ENCODE measurements at regions not wholly inside any gene's neighbourhood (a gene's known extent, or its start where the extent isn't known, plus 50 kb on each side); places are given as distances from the start of the nearest gene placed in this dataset.

- peaks cover 7 to 16% of the 10 kb centered on the region in 2 donors for H3K9me3 Mint-ChIP-seq
- H3K36me3 Mint-ChIP-seq (ENCODE audit: insufficient read depth in 2 of 2): no peaks in the 10 kb centered on the region
- DNase-seq (no peak), ATAC-seq (replicated peaks in 1 of 2) (no peak)
- H3K4me1 Mint-ChIP-seq (ENCODE audit: low read depth): no peaks in the 10 kb centered on the region
- H3K4me3 Mint-ChIP-seq: no peak overlapping the region
- H3K27me3 Mint-ChIP-seq (ENCODE audit: low read depth): no peaks in the 10 kb centered on the region
- no peak overlapping the region for H3K27ac Mint-ChIP-seq
These were observed 801.9 kb downstream of the PLOD2 start for GRCh38 chr3:145359040-145359439.

DNA sequence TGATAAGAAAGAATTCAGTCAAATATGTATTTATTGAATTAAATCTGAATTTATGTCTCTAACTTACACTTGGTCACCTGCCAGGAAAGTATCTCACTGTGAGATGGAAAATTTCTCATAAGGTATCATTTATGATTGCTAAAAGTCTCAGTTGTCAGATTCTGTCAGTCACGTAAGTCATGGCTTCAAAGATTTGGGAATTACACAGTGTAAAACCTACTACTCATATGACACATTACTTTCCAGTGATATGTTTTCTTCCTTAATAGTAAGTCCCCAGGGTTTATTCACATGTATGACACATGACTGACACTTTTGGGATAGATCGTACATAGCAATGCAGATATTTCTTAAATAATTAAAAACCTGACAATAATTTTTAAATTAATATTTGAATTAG, 792.2 kb downstream of the PLOD2 start:
- no peak overlapping the region for H3K4me3 Mint-ChIP-seq
- DNase-seq: no peak
- ATAC-seq (replicated peaks in 1 of 2): no peak
- H3K9me3 Mint-ChIP-seq: peaks cover 11 to 15% of the 10 kb centered on the region in 2 donors
- no peak overlapping the region for H3K27ac Mint-ChIP-seq
- H3K36me3 Mint-ChIP-seq (ENCODE audit: insufficient read depth in 2 of 2): no peaks in the 10 kb centered on the region
- H3K4me1 Mint-ChIP-seq (ENCODE audit: low read depth): no peaks in the 10 kb centered on the region
- no peaks in the 10 kb centered on the region for H3K27me3 Mint-ChIP-seq (ENCODE audit: low read depth)

GRCh38 chr3:145370870-145371269, 790.1 kb downstream of the PLOD2 start:
- no peaks in the 10 kb centered on the region for H3K4me1 Mint-ChIP-seq (ENCODE audit: low read depth)
- H3K4me3 Mint-ChIP-seq: no peak overlapping the region
- no peak for DNase-seq
- H3K36me3 Mint-ChIP-seq (ENCODE audit: insufficient read depth in 2 of 2): no peaks in the 10 kb centered on the region
- H3K27me3 Mint-ChIP-seq (ENCODE audit: low read depth): no peaks in the 10 kb centered on the region
- ATAC-seq (replicated peaks in 1 of 2): no peak
- H3K27ac Mint-ChIP-seq: no peak overlapping the region
- H3K9me3 Mint-ChIP-seq: peaks cover 9 to 10% of the 10 kb centered on the region in 2 donors

DNA sequence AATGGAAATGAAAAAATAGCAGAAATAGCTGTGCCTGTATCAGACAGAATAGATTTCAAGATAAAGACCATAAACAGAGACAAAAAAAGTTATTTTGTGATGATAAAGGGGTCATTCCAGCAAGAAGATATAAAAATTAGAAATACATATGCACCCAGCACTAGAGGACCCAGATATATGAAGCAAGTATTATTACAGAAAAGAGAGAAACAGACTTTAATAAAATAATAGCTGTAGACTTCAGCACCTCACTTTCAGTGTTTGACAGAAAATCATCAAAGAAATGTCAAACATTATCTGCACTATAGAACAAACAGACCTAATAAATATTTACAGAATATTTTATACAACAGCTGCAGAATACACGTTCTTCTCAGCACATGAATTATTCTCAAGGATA, 783.7 kb downstream of the PLOD2 start:
- H3K4me1 Mint-ChIP-seq (ENCODE audit: low read depth): no peaks in the 10 kb centered on the region
- no peaks in the 10 kb centered on the region for H3K36me3 Mint-ChIP-seq (ENCODE audit: insufficient read depth in 2 of 2)
- no peaks in the 10 kb centered on the region for H3K27me3 Mint-ChIP-seq (ENCODE audit: low read depth)
- no peak overlapping the region for H3K27ac Mint-ChIP-seq
- DNase-seq (no peak), ATAC-seq (replicated peaks in 1 of 2) (no peak)
- peaks cover 5 to 8% of the 10 kb centered on the region in 2 donors for H3K9me3 Mint-ChIP-seq
- no peak overlapping the region for H3K4me3 Mint-ChIP-seq

GRCh38 chr3:145383416-145383815, 777.6 kb downstream of the PLOD2 start:
- H3K9me3 Mint-ChIP-seq: peaks cover 2 to 4% of the 10 kb centered on the region in 2 donors
- H3K36me3 Mint-ChIP-seq (ENCODE audit: insufficient read depth in 2 of 2): no peaks in the 10 kb centered on the region
- no peaks in the 10 kb centered on the region for H3K27me3 Mint-ChIP-seq (ENCODE audit: low read depth)
- no peak overlapping the region for H3K27ac Mint-ChIP-seq
- H3K4me3 Mint-ChIP-seq: no peak overlapping the region
- no peak for DNase-seq
- no peak for ATAC-seq (replicated peaks in 1 of 2)
- no peaks in the 10 kb centered on the region for H3K4me1 Mint-ChIP-seq (ENCODE audit: low read depth)

DNA sequence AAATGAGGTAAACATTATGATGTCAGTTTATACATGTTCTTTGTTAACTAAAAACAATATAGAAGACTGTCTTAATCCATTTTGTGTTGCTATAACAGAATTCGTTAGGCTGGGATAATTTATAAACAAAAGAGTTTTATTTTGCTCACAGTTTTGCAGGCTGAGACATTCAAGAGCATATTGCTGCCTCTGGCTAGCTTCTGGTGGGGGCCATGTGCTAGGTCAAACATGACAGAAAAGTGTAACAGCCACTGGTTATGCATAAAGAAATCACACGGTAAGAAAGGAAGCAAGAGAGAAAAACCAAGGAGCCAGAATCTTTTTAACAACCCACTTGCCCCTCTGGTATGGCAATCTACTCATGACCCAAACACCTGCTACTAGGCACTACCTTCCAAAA, 776.7 kb downstream of the PLOD2 start:
- ATAC-seq (replicated peaks in 1 of 2): no peak

GRCh38 chr3:145387211-145387610, 773.8 kb downstream of the PLOD2 start:
- Mint-ChIP-seq H3K9me3 (peaks cover 6 to 7% of the 10 kb centered on the region in 2 donors), H3K27me3 (ENCODE audit: low read depth) (no peaks in the 10 kb centered on the region), H3K36me3 (ENCODE audit: insufficient read depth in 2 of 2) (peaks cover 1 to 3% of the 10 kb centered on the region in 2 donors), H3K4me3 (no peak overlapping the region), H3K27ac (no peak overlapping the region), H3K4me1 (ENCODE audit: low read depth) (no peaks in the 10 kb centered on the region)
- ATAC-seq (replicated peaks in 1 of 2) (no peak), DNase-seq (no peak)

More for the DNA sequence above, 776.7 kb downstream of the PLOD2 start:
- no peak overlapping the region for H3K4me3 Mint-ChIP-seq
- H3K27me3 Mint-ChIP-seq (ENCODE audit: low read depth): no peaks in the 10 kb centered on the region
- peaks cover 1 to 3% of the 10 kb centered on the region in 2 donors for H3K36me3 Mint-ChIP-seq (ENCODE audit: insufficient read depth in 2 of 2)
- no peaks in the 10 kb centered on the region for H3K4me1 Mint-ChIP-seq (ENCODE audit: low read depth)
- no peak for DNase-seq
- no peak overlapping the region for H3K27ac Mint-ChIP-seq
- H3K9me3 Mint-ChIP-seq: peaks cover 6% of the 10 kb centered on the region in 2 donors

DNA sequence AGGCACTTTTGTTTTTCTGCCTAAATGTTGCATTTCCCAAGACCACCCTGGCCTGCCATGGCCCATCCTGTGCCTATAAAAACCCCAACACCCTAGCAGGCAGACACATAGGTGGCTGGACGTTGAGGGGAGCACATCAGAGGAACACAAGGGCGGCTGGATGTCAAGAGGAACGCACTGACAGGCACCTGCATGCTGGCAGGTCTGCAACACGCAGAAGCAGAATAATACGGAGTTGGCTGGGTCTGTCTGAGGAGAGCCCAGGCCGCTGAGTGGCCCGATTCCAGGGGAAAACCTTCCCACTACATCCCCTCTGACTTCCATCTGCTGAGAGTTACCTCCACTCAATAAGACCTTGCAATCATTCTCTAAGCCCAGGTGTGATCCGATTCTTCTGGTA, 765.6 kb downstream of the PLOD2 start:
- H3K27ac Mint-ChIP-seq: no peak overlapping the region
- no peak for ATAC-seq (replicated peaks in 1 of 2)

GRCh38 chr3:145411605-145412004, 749.4 kb downstream of the PLOD2 start:
- ATAC-seq (replicated peaks in 1 of 2) (no peak), DNase-seq (no peak)
- H3K9me3 Mint-ChIP-seq: peaks cover 7 to 12% of the 10 kb centered on the region in 2 donors
- H3K27ac Mint-ChIP-seq: no peak overlapping the region
- no peaks in the 10 kb centered on the region for H3K36me3 Mint-ChIP-seq (ENCODE audit: insufficient read depth in 2 of 2)
- no peaks in the 10 kb centered on the region for H3K4me1 Mint-ChIP-seq (ENCODE audit: low read depth)
- no peaks in the 10 kb centered on the region for H3K27me3 Mint-ChIP-seq (ENCODE audit: low read depth)
- H3K4me3 Mint-ChIP-seq: no peak overlapping the region

More for the DNA sequence above, 765.6 kb downstream of the PLOD2 start:
- H3K4me3 Mint-ChIP-seq: no peak overlapping the region
- H3K36me3 Mint-ChIP-seq (ENCODE audit: insufficient read depth in 2 of 2): no peaks in the 10 kb centered on the region
- no peaks in the 10 kb centered on the region for H3K4me1 Mint-ChIP-seq (ENCODE audit: low read depth)
- no peaks in the 10 kb centered on the region for H3K27me3 Mint-ChIP-seq (ENCODE audit: low read depth)
- DNase-seq: no peak
- H3K9me3 Mint-ChIP-seq: peaks cover 6 to 8% of the 10 kb centered on the region in 2 donors

DNA sequence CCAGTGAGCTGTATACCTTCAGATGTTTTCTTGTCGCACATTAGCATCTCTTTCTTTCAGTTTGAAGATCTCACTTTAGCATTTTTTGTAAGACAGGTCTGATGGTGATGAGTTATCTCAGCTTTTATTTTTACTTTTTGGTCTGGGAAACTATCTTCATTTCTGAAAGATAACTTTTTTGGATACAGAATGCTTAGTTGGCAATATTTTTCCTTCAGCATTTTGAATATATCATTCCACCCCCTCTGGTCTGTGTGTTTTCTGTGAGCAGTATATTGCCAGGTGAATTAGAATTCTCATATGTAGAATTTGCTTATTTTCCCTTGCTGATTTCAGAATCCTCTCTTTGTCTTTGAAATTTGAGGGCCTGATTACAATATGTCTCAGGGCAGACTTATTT, 743.3 kb downstream of the PLOD2 start:
- Mint-ChIP-seq H3K4me3 (no peak overlapping the region), H3K9me3 (peaks cover 2 to 6% of the 10 kb centered on the region in 2 donors), H3K4me1 (ENCODE audit: low read depth) (no peaks in the 10 kb centered on the region), H3K27me3 (ENCODE audit: low read depth) (no peaks in the 10 kb centered on the region), H3K27ac (no peak overlapping the region), H3K36me3 (ENCODE audit: insufficient read depth in 2 of 2) (no peaks in the 10 kb centered on the region)
- ATAC-seq (replicated peaks in 1 of 2): no peak
- DNase-seq: no peak

- H3K4me3 Mint-ChIP-seq: no peak overlapping the region
- ATAC-seq (replicated peaks in 1 of 2): no peak
- H3K9me3 Mint-ChIP-seq: no peaks in the 10 kb centered on the region
- H3K27me3 Mint-ChIP-seq (ENCODE audit: low read depth): no peaks in the 10 kb centered on the region
- no peaks in the 10 kb centered on the region for H3K4me1 Mint-ChIP-seq (ENCODE audit: low read depth)
- no peak overlapping the region for H3K27ac Mint-ChIP-seq
- no peak for DNase-seq
- no peaks in the 10 kb centered on the region for H3K36me3 Mint-ChIP-seq (ENCODE audit: insufficient read depth in 2 of 2)
These were observed 738.4 kb downstream of the PLOD2 start for GRCh38 chr3:145422556-145422955.

- H3K27me3 Mint-ChIP-seq (ENCODE audit: low read depth): no peaks in the 10 kb centered on the region
- H3K4me3 Mint-ChIP-seq: no peak overlapping the region
- H3K36me3 Mint-ChIP-seq (ENCODE audit: insufficient read depth in 2 of 2): no peaks in the 10 kb centered on the region
- no peaks in the 10 kb centered on the region for H3K9me3 Mint-ChIP-seq
- ATAC-seq (replicated peaks in 1 of 2): no peak
- no peaks in the 10 kb centered on the region for H3K4me1 Mint-ChIP-seq (ENCODE audit: low read depth)
- no peak overlapping the region for H3K27ac Mint-ChIP-seq
- no peak for DNase-seq
These were observed 733.6 kb downstream of the PLOD2 start for GRCh38 chr3:145427355-145427754.

- DNase-seq (no peak), ATAC-seq (replicated peaks in 1 of 2) (no peak)
- no peaks in the 10 kb centered on the region for H3K36me3 Mint-ChIP-seq (ENCODE audit: insufficient read depth in 2 of 2)
- H3K9me3 Mint-ChIP-seq: no peaks in the 10 kb centered on the region
- no peaks in the 10 kb centered on the region for H3K27me3 Mint-ChIP-seq (ENCODE audit: low read depth)
- no peaks in the 10 kb centered on the region for H3K4me1 Mint-ChIP-seq (ENCODE audit: low read depth)
- no peak overlapping the region for H3K27ac Mint-ChIP-seq
- H3K4me3 Mint-ChIP-seq: no peak overlapping the region
These were observed 731.4 kb downstream of the PLOD2 start for GRCh38 chr3:145429546-145429945.

- DNase-seq (no peak), ATAC-seq (replicated peaks in 1 of 2) (no peak)
- Mint-ChIP-seq H3K9me3 (peaks cover 1 to 6% of the 10 kb centered on the region in 2 donors), H3K27ac (no peak overlapping the region), H3K36me3 (ENCODE audit: insufficient read depth in 2 of 2) (no peaks in the 10 kb centered on the region), H3K4me3 (no peak overlapping the region), H3K27me3 (ENCODE audit: low read depth) (no peaks in the 10 kb centered on the region), H3K4me1 (ENCODE audit: low read depth) (no peaks in the 10 kb centered on the region)
These were observed 712.5 kb downstream of the PLOD2 start for GRCh38 chr3:145448436-145448835.

All from activated T-cell treated with anti-CD3 and anti-CD28 coated beads, Interleukin-2, amount 50 U/mL, for 72 hours (primary cell).